ENCODE measurements at regions not wholly inside any gene's neighbourhood (a gene's known extent, or its start where the extent isn't known, plus 50 kb on each side); places are given as distances from the start of the nearest gene placed in this dataset.

DNA sequence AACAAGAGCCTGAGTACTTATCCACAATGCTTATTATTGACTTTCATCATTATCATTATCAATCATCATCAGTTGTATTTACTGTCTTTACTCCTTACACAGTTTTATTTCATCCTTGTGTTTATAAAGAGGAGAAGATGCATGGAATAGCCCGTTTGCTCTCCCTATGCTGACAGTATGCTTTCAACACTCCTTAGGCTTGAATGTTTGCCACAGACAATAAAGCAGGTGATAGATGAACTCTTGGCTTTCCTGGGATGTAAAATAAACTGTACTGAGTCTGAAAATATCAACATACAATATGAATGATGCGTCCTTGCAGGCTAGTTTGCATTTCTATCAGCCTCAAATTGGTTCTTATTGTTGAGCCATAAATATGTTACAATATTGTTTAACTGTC lies 891.8 kb upstream of the NCAM2 start:
- Histone ChIP-seq H3K36me3 (ENCODE audit: control insufficient read depth in 1 of 2, insufficient read depth in 2 of 2, low read depth in 1 of 2, low read length in 2 of 2) (no peaks in the 10 kb centered on the region), H4K8ac (ENCODE audit: low read length) (no peak overlapping the region), H2BK15ac (ENCODE audit: low read depth, poor library complexity, severe bottlenecking) (no peak overlapping the region), H3K23ac (ENCODE audit: low read length in 2 of 2) (no peak overlapping the region), H3K79me1 (replicated peaks; ENCODE audit: low read length, poor library complexity, severe bottlenecking) (no peaks in the 10 kb centered on the region), H3K4me3 (ENCODE audit: insufficient read depth in 1 of 2, low read depth in 1 of 2, low read length in 2 of 2) (no peak overlapping the region), H2AK5ac (ENCODE audit: low read length, severe bottlenecking) (no peak overlapping the region), H3K4ac (ENCODE audit: low read depth in 1 of 2, low read length in 2 of 2) (no peak overlapping the region), H3K4me1 (ENCODE audit: control insufficient read depth, insufficient read depth, low read depth, low read length) (no peaks in the 10 kb centered on the region), H3K9ac (ENCODE audit: low read length) (no peak overlapping the region), H3K14ac (ENCODE audit: low read length in 2 of 2) (no peak overlapping the region), H3K18ac (ENCODE audit: low read depth in 1 of 2, low read length in 2 of 2) (no peak overlapping the region), H2BK5ac (ENCODE audit: low read depth, low read length, poor library complexity, severe bottlenecking) (no peak overlapping the region), H2BK12ac (ENCODE audit: low read length in 2 of 2) (no peak overlapping the region), H3K27ac (ENCODE audit: low read length, poor library complexity, severe bottlenecking) (no peak overlapping the region), H3K4me2 (ENCODE audit: low read length, poor library complexity, severe bottlenecking) (no peak overlapping the region), H3K27me3 (ENCODE audit: control insufficient read depth in 1 of 2, insufficient read depth in 1 of 2, low read length in 2 of 2) (no peaks in the 10 kb centered on the region), H3K9me3 (ENCODE audit: control insufficient read depth, low read length) (peaks cover 9% of the 10 kb centered on the region), H4K91ac (ENCODE audit: low read length) (no peak overlapping the region), H2AFZ (ENCODE audit: low read depth, low read length) (no peak overlapping the region), H2BK120ac (ENCODE audit: low read depth, low read length) (no peak overlapping the region)
- no peak for DNase-seq
- WGBS: no CpG with 5 or more reads among the region's 2 CpGs

DNA sequence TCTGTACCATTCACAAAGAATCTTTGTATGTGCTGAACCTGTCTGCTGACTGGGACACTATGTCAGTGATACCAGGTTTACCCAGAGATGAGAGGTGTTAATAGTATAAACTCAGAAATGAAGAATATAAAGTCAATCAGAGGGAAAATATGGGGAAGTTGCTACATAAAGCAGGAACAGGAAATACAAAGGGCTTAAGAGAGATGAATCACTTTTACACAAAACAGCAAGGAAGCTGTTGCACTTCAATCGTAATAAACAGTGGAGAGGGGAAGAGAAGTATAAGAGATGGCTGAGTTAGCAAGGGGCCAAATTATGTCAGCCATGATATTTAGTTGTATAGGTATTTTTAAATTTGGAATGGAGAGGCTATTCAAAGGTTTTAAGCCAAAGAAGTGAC lies 890.2 kb upstream of the NCAM2 start:
- H3K18ac ChIP-seq (ENCODE audit: low read depth in 1 of 2, low read length in 2 of 2): no peak overlapping the region
- no peak overlapping the region for H3K4ac ChIP-seq (ENCODE audit: low read depth in 1 of 2, low read length in 2 of 2)
- no peak overlapping the region for H3K4me2 ChIP-seq (ENCODE audit: low read length, poor library complexity, severe bottlenecking)
- H4K91ac ChIP-seq (ENCODE audit: low read length): no peak overlapping the region
- no peak overlapping the region for H2AK5ac ChIP-seq (ENCODE audit: low read length, severe bottlenecking)
- H3K14ac ChIP-seq (ENCODE audit: low read length in 2 of 2): no peak overlapping the region
- no peaks in the 10 kb centered on the region for H3K4me1 ChIP-seq (ENCODE audit: control insufficient read depth, insufficient read depth, low read depth, low read length)
- no peak overlapping the region for H2BK5ac ChIP-seq (ENCODE audit: low read depth, low read length, poor library complexity, severe bottlenecking)
- H2BK15ac ChIP-seq (ENCODE audit: low read depth, poor library complexity, severe bottlenecking): no peak overlapping the region
- H4K8ac ChIP-seq (ENCODE audit: low read length): no peak overlapping the region
- peaks cover 6% of the 10 kb centered on the region for H3K9me3 ChIP-seq (ENCODE audit: control insufficient read depth, low read length)
- no peak overlapping the region for H3K4me3 ChIP-seq (ENCODE audit: insufficient read depth in 1 of 2, low read depth in 1 of 2, low read length in 2 of 2)
- H3K27ac ChIP-seq (ENCODE audit: low read length, poor library complexity, severe bottlenecking): no peak overlapping the region
- H3K27me3 ChIP-seq (ENCODE audit: control insufficient read depth in 1 of 2, insufficient read depth in 1 of 2, low read length in 2 of 2): no peaks in the 10 kb centered on the region
- no peak overlapping the region for H3K9ac ChIP-seq (ENCODE audit: low read length)
- H2BK12ac ChIP-seq (ENCODE audit: low read length in 2 of 2): no peak overlapping the region
- no peak overlapping the region for H3K23ac ChIP-seq (ENCODE audit: low read length in 2 of 2)
- no peak for DNase-seq
- H2AFZ ChIP-seq (ENCODE audit: low read depth, low read length): no peak overlapping the region
- H3K36me3 ChIP-seq (ENCODE audit: control insufficient read depth in 1 of 2, insufficient read depth in 2 of 2, low read depth in 1 of 2, low read length in 2 of 2): no peaks in the 10 kb centered on the region
- H2BK120ac ChIP-seq (ENCODE audit: low read depth, low read length): no peak overlapping the region
- WGBS: 67% methylated on average over 1 of the region's 1 CpG
- H3K79me1 ChIP-seq (replicated peaks; ENCODE audit: low read length, poor library complexity, severe bottlenecking): no peaks in the 10 kb centered on the region

DNA sequence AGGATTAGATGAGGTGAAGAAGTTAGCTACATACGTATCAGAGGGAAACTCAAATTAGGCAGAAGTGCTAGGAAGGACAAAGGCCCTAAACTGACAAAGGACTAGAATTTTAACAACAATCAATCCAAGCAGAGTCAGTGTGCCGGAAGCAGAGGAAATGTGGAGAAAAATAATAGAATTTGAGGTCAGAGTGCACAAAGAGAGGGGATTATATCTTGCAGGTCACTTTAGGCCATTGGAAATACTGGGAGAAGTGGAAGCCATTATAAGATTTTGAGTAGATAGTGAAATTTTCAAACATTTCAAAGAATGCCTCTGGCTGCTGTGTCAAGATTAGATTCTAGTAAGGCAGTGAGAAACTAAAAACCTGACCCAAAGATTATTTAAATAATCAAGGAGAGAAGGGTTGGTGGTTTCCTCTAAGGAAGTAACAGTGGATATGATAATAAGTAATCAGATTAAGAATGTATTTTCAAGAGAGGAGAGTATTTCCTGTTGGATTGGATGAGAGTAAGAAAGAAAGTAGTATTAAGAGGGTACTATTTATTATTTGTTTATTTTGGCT lies 889.2 kb upstream of the NCAM2 start:
- no peak overlapping the region for H3K27ac ChIP-seq (ENCODE audit: low read length, poor library complexity, severe bottlenecking)
- H3K14ac ChIP-seq (ENCODE audit: low read length in 2 of 2): no peak overlapping the region
- H2BK15ac ChIP-seq (ENCODE audit: low read depth, poor library complexity, severe bottlenecking): no peak overlapping the region
- H4K8ac ChIP-seq (ENCODE audit: low read length): no peak overlapping the region
- H3K4me1 ChIP-seq (ENCODE audit: control insufficient read depth, insufficient read depth, low read depth, low read length): no peaks in the 10 kb centered on the region
- H3K9me3 ChIP-seq (ENCODE audit: control insufficient read depth, low read length): peaks cover 5% of the 10 kb centered on the region
- no peaks in the 10 kb centered on the region for H3K36me3 ChIP-seq (ENCODE audit: control insufficient read depth in 1 of 2, insufficient read depth in 2 of 2, low read depth in 1 of 2, low read length in 2 of 2)
- H3K9ac ChIP-seq (ENCODE audit: low read length): no peak overlapping the region
- DNase-seq: no peak
- WGBS: 84% methylated on average over 2 of the region's 2 CpGs
- H3K79me1 ChIP-seq (replicated peaks; ENCODE audit: low read length, poor library complexity, severe bottlenecking): no peaks in the 10 kb centered on the region
- H4K91ac ChIP-seq (ENCODE audit: low read length): no peak overlapping the region
- H3K4ac ChIP-seq (ENCODE audit: low read depth in 1 of 2, low read length in 2 of 2): no peak overlapping the region
- no peak overlapping the region for H2BK12ac ChIP-seq (ENCODE audit: low read length in 2 of 2)
- H2BK5ac ChIP-seq (ENCODE audit: low read depth, low read length, poor library complexity, severe bottlenecking): no peak overlapping the region
- no peak overlapping the region for H3K18ac ChIP-seq (ENCODE audit: low read depth in 1 of 2, low read length in 2 of 2)
- no peak overlapping the region for H3K4me2 ChIP-seq (ENCODE audit: low read length, poor library complexity, severe bottlenecking)
- H2AK5ac ChIP-seq (ENCODE audit: low read length, severe bottlenecking): no peak overlapping the region
- H2AFZ ChIP-seq (ENCODE audit: low read depth, low read length): no peak overlapping the region
- H3K27me3 ChIP-seq (ENCODE audit: control insufficient read depth in 1 of 2, insufficient read depth in 1 of 2, low read length in 2 of 2): no peaks in the 10 kb centered on the region
- H3K4me3 ChIP-seq (ENCODE audit: insufficient read depth in 1 of 2, low read depth in 1 of 2, low read length in 2 of 2): no peak overlapping the region
- H2BK120ac ChIP-seq (ENCODE audit: low read depth, low read length): no peak overlapping the region
- no peak overlapping the region for H3K23ac ChIP-seq (ENCODE audit: low read length in 2 of 2)

DNA sequence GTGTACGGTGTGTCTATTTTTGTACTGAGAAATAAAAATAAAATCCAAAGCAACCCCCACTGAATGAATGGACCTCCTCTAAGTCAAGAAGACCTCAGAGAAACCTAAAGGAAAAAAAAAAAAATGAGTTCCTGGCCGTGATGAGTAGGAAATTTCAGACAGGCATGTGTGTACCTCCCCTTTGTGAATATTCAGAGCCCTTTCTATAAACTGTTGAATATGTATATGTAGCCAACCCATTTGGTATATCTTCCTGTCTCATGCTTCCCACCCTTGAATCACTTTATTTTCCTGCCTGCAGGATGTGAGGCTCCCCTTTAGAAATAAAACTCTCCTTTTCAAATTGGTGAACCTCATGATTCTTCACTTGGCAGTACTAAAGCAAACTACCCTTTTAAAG lies 887.8 kb upstream of the NCAM2 start:
- Histone ChIP-seq H2AK5ac (ENCODE audit: low read length, severe bottlenecking) (no peak overlapping the region), H3K4me2 (ENCODE audit: low read length, poor library complexity, severe bottlenecking) (no peak overlapping the region), H2BK120ac (ENCODE audit: low read depth, low read length) (no peak overlapping the region), H3K36me3 (ENCODE audit: control insufficient read depth in 1 of 2, insufficient read depth in 2 of 2, low read depth in 1 of 2, low read length in 2 of 2) (no peaks in the 10 kb centered on the region), H3K27me3 (ENCODE audit: control insufficient read depth in 1 of 2, insufficient read depth in 1 of 2, low read length in 2 of 2) (no peaks in the 10 kb centered on the region), H3K4ac (ENCODE audit: low read depth in 1 of 2, low read length in 2 of 2) (no peak overlapping the region), H2BK12ac (ENCODE audit: low read length in 2 of 2) (no peak overlapping the region), H3K79me1 (replicated peaks; ENCODE audit: low read length, poor library complexity, severe bottlenecking) (no peaks in the 10 kb centered on the region), H3K18ac (ENCODE audit: low read depth in 1 of 2, low read length in 2 of 2) (no peak overlapping the region), H3K14ac (ENCODE audit: low read length in 2 of 2) (no peak overlapping the region), H3K27ac (ENCODE audit: low read length, poor library complexity, severe bottlenecking) (no peak overlapping the region), H3K23ac (ENCODE audit: low read length in 2 of 2) (no peak overlapping the region), H4K91ac (ENCODE audit: low read length) (no peak overlapping the region), H3K9me3 (ENCODE audit: control insufficient read depth, low read length) (peaks cover 8% of the 10 kb centered on the region), H2AFZ (ENCODE audit: low read depth, low read length) (no peak overlapping the region), H3K9ac (ENCODE audit: low read length) (no peak overlapping the region), H4K8ac (ENCODE audit: low read length) (no peak overlapping the region), H2BK5ac (ENCODE audit: low read depth, low read length, poor library complexity, severe bottlenecking) (no peak overlapping the region), H2BK15ac (ENCODE audit: low read depth, poor library complexity, severe bottlenecking) (no peak overlapping the region), H3K4me1 (ENCODE audit: control insufficient read depth, insufficient read depth, low read depth, low read length) (no peaks in the 10 kb centered on the region), H3K4me3 (ENCODE audit: insufficient read depth in 1 of 2, low read depth in 1 of 2, low read length in 2 of 2) (no peak overlapping the region)
- no peak for DNase-seq
- no CpG with 5 or more reads among the region's 2 CpGs for WGBS

Data from mesenchymal stem cell (in vitro differentiated cells and primary cell).